ENCODE measurements at regions not wholly inside any gene's neighbourhood (a gene's known extent, or its start where the extent isn't known, plus 50 kb on each side); places are given as distances from the start of the nearest gene placed in this dataset.
"Not testable (repeated sequence)": the region's sequence is repeated elsewhere in the genome, so short reads cannot be mapped to it uniquely, and the experiment has no call there.

- DNase-seq (ENCODE audit: low spot score), result not testable (repeated sequence)
Measured at GRCh38 chr5:100379254-100379858, 155.8 kb upstream of the FAM174A start.

- not testable (repeated sequence) for DNase-seq (ENCODE audit: low spot score)
Measured at GRCh38 chr5:100364757-100365478, 170.3 kb upstream of the FAM174A start.

GRCh38 chr5:100364343-100364742 lies 170.8 kb upstream of the FAM174A start:
- not testable (repeated sequence) for DNase-seq (ENCODE audit: low spot score)

- not testable (repeated sequence) for DNase-seq (ENCODE audit: low spot score)
Measured at GRCh38 chr5:100359998-100360397, 175.2 kb upstream of the FAM174A start.

GRCh38 chr5:100346269-100346668 lies 188.9 kb upstream of the FAM174A start:
- not testable (repeated sequence) for DNase-seq (ENCODE audit: low spot score)

- DNase-seq (ENCODE audit: low spot score), result not testable (repeated sequence)
Measured at GRCh38 chr5:100341485-100341884, 193.7 kb upstream of the FAM174A start.

- no peak for DNase-seq (ENCODE audit: low spot score)
Measured at GRCh38 chr5:100322483-100322882, 212.7 kb upstream of the FAM174A start.

- no peak for DNase-seq (ENCODE audit: low spot score)
Measured at GRCh38 chr5:100319885-100320284, 215.3 kb upstream of the FAM174A start.

- DNase-seq (ENCODE audit: low spot score), result no peak
Measured at GRCh38 chr5:100313657-100314056, 221.5 kb upstream of the FAM174A start.

- DNase-seq (ENCODE audit: low spot score), result no peak
Measured at GRCh38 chr5:100311806-100312205, 223.4 kb upstream of the FAM174A start.

GRCh38 chr5:100306000-100306399 lies 229.2 kb upstream of the FAM174A start:
- no peak for DNase-seq (ENCODE audit: low spot score)

- no peak for DNase-seq (ENCODE audit: low spot score)
Measured at GRCh38 chr5:100303216-100303615, 232.0 kb upstream of the FAM174A start.

GRCh38 chr5:100299261-100299660 lies 235.9 kb upstream of the FAM174A start:
- no peak for DNase-seq (ENCODE audit: low spot score)

GRCh38 chr5:100276071-100276470 lies 259.1 kb upstream of the FAM174A start:
- no peak for DNase-seq (ENCODE audit: low spot score)

- DNase-seq (ENCODE audit: low spot score), result no peak
Measured at GRCh38 chr5:100275631-100276030, 259.5 kb upstream of the FAM174A start.

- no peak for DNase-seq (ENCODE audit: low spot score)
Measured at GRCh38 chr5:100273846-100274580, 261.2 kb upstream of the FAM174A start.

- no peak for DNase-seq (ENCODE audit: low spot score)
Measured at GRCh38 chr5:100270023-100270771, 265.0 kb upstream of the FAM174A start.

GRCh38 chr5:100260968-100261367 lies 274.2 kb upstream of the FAM174A start:
- DNase-seq (ENCODE audit: low spot score), result no peak

- DNase-seq (ENCODE audit: low spot score), result no peak
Measured at GRCh38 chr5:100252944-100253343, 282.2 kb upstream of the FAM174A start.

GRCh38 chr5:100252037-100252436 lies 283.1 kb upstream of the FAM174A start:
- DNase-seq (ENCODE audit: low spot score), result no peak

- DNase-seq (ENCODE audit: low spot score), result no peak
Measured at GRCh38 chr5:100249884-100250269, 285.3 kb upstream of the FAM174A start.

GRCh38 chr5:100249211-100249883 lies 285.8 kb upstream of the FAM174A start:
- no peak for DNase-seq (ENCODE audit: low spot score)

Measured in CD4-positive, alpha-beta T cell treated with Interleukin-6 at 100 ng/mL for 8 hours (primary cell).